Lower leg skin (tissue), 3 donors: ENCODE measurements at regions not wholly inside any gene's neighbourhood (a gene's known extent, or its start where the extent isn't known, plus 50 kb on each side); places are given as distances from the start of the nearest gene placed in this dataset.

Experiments
- POLR2A ChIP-seq, 2 donors: fragments of 450-650 bp; IDR thresholded peaks; one replicate each; pipeline ENCODE4 v1.6.1; 2016 to 2017; ENCODE audit warnings: antibody characterized with exemption in 2 of 2, mild to moderate bottlenecking in 1 of 2, moderate library complexity in 1 of 2
- TF ChIP-seq, protein P1 (sequence below), 3 donors: fragments of 450-650 bp; IDR thresholded peaks; one replicate each; pipeline ENCODE4 v1.5.1; 2016; ENCODE audit warnings: antibody characterized with exemption in 3 of 3, mild to moderate bottlenecking in 3 of 3, moderate library complexity in 2 of 3

- TF ChIP-seq, protein P1, sequence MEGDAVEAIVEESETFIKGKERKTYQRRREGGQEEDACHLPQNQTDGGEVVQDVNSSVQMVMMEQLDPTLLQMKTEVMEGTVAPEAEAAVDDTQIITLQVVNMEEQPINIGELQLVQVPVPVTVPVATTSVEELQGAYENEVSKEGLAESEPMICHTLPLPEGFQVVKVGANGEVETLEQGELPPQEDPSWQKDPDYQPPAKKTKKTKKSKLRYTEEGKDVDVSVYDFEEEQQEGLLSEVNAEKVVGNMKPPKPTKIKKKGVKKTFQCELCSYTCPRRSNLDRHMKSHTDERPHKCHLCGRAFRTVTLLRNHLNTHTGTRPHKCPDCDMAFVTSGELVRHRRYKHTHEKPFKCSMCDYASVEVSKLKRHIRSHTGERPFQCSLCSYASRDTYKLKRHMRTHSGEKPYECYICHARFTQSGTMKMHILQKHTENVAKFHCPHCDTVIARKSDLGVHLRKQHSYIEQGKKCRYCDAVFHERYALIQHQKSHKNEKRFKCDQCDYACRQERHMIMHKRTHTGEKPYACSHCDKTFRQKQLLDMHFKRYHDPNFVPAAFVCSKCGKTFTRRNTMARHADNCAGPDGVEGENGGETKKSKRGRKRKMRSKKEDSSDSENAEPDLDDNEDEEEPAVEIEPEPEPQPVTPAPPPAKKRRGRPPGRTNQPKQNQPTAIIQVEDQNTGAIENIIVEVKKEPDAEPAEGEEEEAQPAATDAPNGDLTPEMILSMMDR (IDR thresholded peaks at IDR 0.05): no peak
- TF ChIP-seq POLR2A (IDR thresholded peaks at IDR 0.05): no peak
Observed at GRCh38 chr12:19964549-19964948, 403.8 kb upstream of the PDE3A start.
